ENCODE measurements at regions not wholly inside any gene's neighbourhood (a gene's known extent, or its start where the extent isn't known, plus 50 kb on each side); places are given as distances from the start of the nearest gene placed in this dataset.

DNA sequence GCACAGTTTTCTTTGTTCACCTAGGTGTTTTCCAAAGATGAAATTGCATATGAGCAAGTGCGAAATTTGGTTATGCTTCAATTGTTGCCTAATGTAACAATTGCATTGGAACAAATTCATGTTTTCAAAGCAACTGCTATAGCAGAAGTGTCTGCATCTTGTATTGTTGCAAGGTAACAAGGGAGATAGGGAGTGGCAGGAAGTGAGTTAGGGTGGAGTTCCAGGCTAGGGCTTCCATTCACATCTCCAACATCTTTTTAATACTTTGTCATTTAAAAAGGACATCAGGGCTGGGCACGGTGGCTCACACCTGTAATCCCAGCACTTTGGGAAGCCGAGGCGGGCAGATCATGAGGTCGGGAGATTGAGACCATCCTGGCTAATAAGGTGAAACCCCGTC, 312.3 kb upstream of the E2F7 start:
- no peak for TF ChIP-seq CTCF (IDR thresholded peaks at IDR 0.05)
- no peak for TF ChIP-seq JUND (IDR thresholded peaks at IDR 0.05)
- TF ChIP-seq, protein P1, sequence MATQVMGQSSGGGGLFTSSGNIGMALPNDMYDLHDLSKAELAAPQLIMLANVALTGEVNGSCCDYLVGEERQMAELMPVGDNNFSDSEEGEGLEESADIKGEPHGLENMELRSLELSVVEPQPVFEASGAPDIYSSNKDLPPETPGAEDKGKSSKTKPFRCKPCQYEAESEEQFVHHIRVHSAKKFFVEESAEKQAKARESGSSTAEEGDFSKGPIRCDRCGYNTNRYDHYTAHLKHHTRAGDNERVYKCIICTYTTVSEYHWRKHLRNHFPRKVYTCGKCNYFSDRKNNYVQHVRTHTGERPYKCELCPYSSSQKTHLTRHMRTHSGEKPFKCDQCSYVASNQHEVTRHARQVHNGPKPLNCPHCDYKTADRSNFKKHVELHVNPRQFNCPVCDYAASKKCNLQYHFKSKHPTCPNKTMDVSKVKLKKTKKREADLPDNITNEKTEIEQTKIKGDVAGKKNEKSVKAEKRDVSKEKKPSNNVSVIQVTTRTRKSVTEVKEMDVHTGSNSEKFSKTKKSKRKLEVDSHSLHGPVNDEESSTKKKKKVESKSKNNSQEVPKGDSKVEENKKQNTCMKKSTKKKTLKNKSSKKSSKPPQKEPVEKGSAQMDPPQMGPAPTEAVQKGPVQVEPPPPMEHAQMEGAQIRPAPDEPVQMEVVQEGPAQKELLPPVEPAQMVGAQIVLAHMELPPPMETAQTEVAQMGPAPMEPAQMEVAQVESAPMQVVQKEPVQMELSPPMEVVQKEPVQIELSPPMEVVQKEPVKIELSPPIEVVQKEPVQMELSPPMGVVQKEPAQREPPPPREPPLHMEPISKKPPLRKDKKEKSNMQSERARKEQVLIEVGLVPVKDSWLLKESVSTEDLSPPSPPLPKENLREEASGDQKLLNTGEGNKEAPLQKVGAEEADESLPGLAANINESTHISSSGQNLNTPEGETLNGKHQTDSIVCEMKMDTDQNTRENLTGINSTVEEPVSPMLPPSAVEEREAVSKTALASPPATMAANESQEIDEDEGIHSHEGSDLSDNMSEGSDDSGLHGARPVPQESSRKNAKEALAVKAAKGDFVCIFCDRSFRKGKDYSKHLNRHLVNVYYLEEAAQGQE (IDR thresholded peaks at IDR 0.05; ENCODE audit: low read depth, low read length) = no peak
- no peak for TF ChIP-seq RCOR1 (IDR thresholded peaks at IDR 0.05; ENCODE audit: low read length)
- no peak for TF ChIP-seq YY1 (IDR thresholded peaks at IDR 0.05; ENCODE audit: low read depth)
- no peak for TF ChIP-seq MEF2A (IDR thresholded peaks at IDR 0.05; ENCODE audit: borderline replicate concordance, low read depth)
- TF ChIP-seq POLR2AphosphoS5 (IDR thresholded peaks at IDR 0.05; ENCODE audit: low read depth, low read length) = no peak
- TF ChIP-seq RXRA (IDR thresholded peaks at IDR 0.05; ENCODE audit: borderline replicate concordance, low read depth) = no peak
- TF ChIP-seq RAD21 (IDR thresholded peaks at IDR 0.05; ENCODE audit: low read length) = no peak
- TF ChIP-seq EP300 (IDR thresholded peaks at IDR 0.05; ENCODE audit: borderline replicate concordance in 1 of 2, low read depth in 1 of 2, low read length in 1 of 2) = no peak
